ENCODE measurements at regions not wholly inside any gene's neighbourhood (a gene's known extent, or its start where the extent isn't known, plus 50 kb on each side); places are given as distances from the start of the nearest gene placed in this dataset.

GRCh38 chr5:175798626-175799025 lies 72.8 kb upstream of the CPLX2 start:
- no peak for DNase-seq (ENCODE audit: low spot score in 2 of 2)
- Mint-ChIP-seq H3K9me3 (peaks cover 3% of the 10 kb centered on the region), H3K4me3 (no peak overlapping the region), H3K36me3 (no peaks in the 10 kb centered on the region), H3K27ac (no peak overlapping the region), H3K4me1 (peaks cover 12% of the 10 kb centered on the region)
- ATAC-seq = no peak

GRCh38 chr5:175800656-175801081 lies 70.7 kb upstream of the CPLX2 start:
- no peak for DNase-seq (ENCODE audit: low spot score in 2 of 2)
- Mint-ChIP-seq H3K27ac (no peak overlapping the region), H3K4me3 (no peak overlapping the region), H3K9me3 (peaks cover 3% of the 10 kb centered on the region), H3K4me1 (peaks cover 12% of the 10 kb centered on the region), H3K36me3 (no peaks in the 10 kb centered on the region)
- ATAC-seq = no peak

- no peak overlapping the region for H3K4me3 Mint-ChIP-seq
- ATAC-seq (no peak), DNase-seq (ENCODE audit: low spot score in 2 of 2) (no peak)
- no peak overlapping the region for H3K27ac Mint-ChIP-seq
- H3K9me3 Mint-ChIP-seq = no peaks in the 10 kb centered on the region
- no peaks in the 10 kb centered on the region for H3K36me3 Mint-ChIP-seq
- peaks cover 11% of the 10 kb centered on the region for H3K4me1 Mint-ChIP-seq
These were observed 69.0 kb upstream of the CPLX2 start for GRCh38 chr5:175802361-175802760.

- Mint-ChIP-seq H3K9me3 (no peaks in the 10 kb centered on the region), H3K36me3 (no peaks in the 10 kb centered on the region), H3K4me3 (no peak overlapping the region), H3K27ac (no peak overlapping the region), H3K4me1 (peaks cover 2% of the 10 kb centered on the region)
- no peak for ATAC-seq
- DNase-seq (ENCODE audit: low spot score in 2 of 2) = no peak
These were observed 68.1 kb upstream of the CPLX2 start for GRCh38 chr5:175803254-175803653.

GRCh38 chr5:175803736-175804454 lies 67.5 kb upstream of the CPLX2 start:
- ATAC-seq = no peak
- Mint-ChIP-seq H3K9me3 (no peaks in the 10 kb centered on the region), H3K36me3 (no peaks in the 10 kb centered on the region), H3K4me3 (no peak overlapping the region), H3K27ac (no peak overlapping the region), H3K4me1 (no peaks in the 10 kb centered on the region)
- no peak for DNase-seq (ENCODE audit: low spot score in 2 of 2)

- no peak for ATAC-seq
- no peak for DNase-seq (ENCODE audit: low spot score in 2 of 2)
- Mint-ChIP-seq H3K9me3 (no peaks in the 10 kb centered on the region), H3K4me1 (no peaks in the 10 kb centered on the region), H3K36me3 (no peaks in the 10 kb centered on the region), H3K4me3 (no peak overlapping the region), H3K27ac (no peak overlapping the region)
These were observed 65.9 kb upstream of the CPLX2 start for GRCh38 chr5:175805256-175806011.

- no peak overlapping the region for H3K4me3 Mint-ChIP-seq
- no peaks in the 10 kb centered on the region for H3K9me3 Mint-ChIP-seq
- H3K4me1 Mint-ChIP-seq = no peaks in the 10 kb centered on the region
- DNase-seq (ENCODE audit: low spot score in 2 of 2) (no peak), ATAC-seq (no peak)
- H3K27ac Mint-ChIP-seq = no peak overlapping the region
- no peaks in the 10 kb centered on the region for H3K36me3 Mint-ChIP-seq
These were observed 62.7 kb upstream of the CPLX2 start for GRCh38 chr5:175808711-175809110.

GRCh38 chr5:175809531-175810121 lies 61.8 kb upstream of the CPLX2 start:
- no peak overlapping the region for H3K27ac Mint-ChIP-seq
- no peaks in the 10 kb centered on the region for H3K9me3 Mint-ChIP-seq
- DNase-seq (ENCODE audit: low spot score in 2 of 2) (no peak), ATAC-seq (no peak)
- no peaks in the 10 kb centered on the region for H3K4me1 Mint-ChIP-seq
- no peak overlapping the region for H3K4me3 Mint-ChIP-seq
- H3K36me3 Mint-ChIP-seq = no peaks in the 10 kb centered on the region

- H3K27ac Mint-ChIP-seq = no peak overlapping the region
- ATAC-seq = no peak
- no peak for DNase-seq (ENCODE audit: low spot score in 2 of 2)
- no peaks in the 10 kb centered on the region for H3K9me3 Mint-ChIP-seq
- no peak overlapping the region for H3K4me3 Mint-ChIP-seq
- H3K4me1 Mint-ChIP-seq = no peaks in the 10 kb centered on the region
- H3K36me3 Mint-ChIP-seq = no peaks in the 10 kb centered on the region
These were observed 60.9 kb upstream of the CPLX2 start for GRCh38 chr5:175810457-175810856.

GRCh38 chr5:175811589-175811988 lies 59.8 kb upstream of the CPLX2 start:
- H3K4me1 Mint-ChIP-seq = no peaks in the 10 kb centered on the region
- no peaks in the 10 kb centered on the region for H3K9me3 Mint-ChIP-seq
- no peak overlapping the region for H3K4me3 Mint-ChIP-seq
- no peaks in the 10 kb centered on the region for H3K36me3 Mint-ChIP-seq
- DNase-seq (ENCODE audit: low spot score in 2 of 2) (no peak), ATAC-seq (no peak)
- H3K27ac Mint-ChIP-seq = no peak overlapping the region

- no peak for DNase-seq (ENCODE audit: low spot score in 2 of 2)
- Mint-ChIP-seq H3K9me3 (no peaks in the 10 kb centered on the region), H3K36me3 (no peaks in the 10 kb centered on the region), H3K27ac (no peak overlapping the region), H3K4me1 (no peaks in the 10 kb centered on the region), H3K4me3 (no peak overlapping the region)
- ATAC-seq = no peak
These were observed 57.3 kb upstream of the CPLX2 start for GRCh38 chr5:175813943-175814630.

- Mint-ChIP-seq H3K27ac (no peak overlapping the region), H3K9me3 (no peaks in the 10 kb centered on the region), H3K4me1 (no peaks in the 10 kb centered on the region), H3K36me3 (no peaks in the 10 kb centered on the region), H3K4me3 (no peak overlapping the region)
- DNase-seq (ENCODE audit: low spot score in 2 of 2) (no peak), ATAC-seq (no peak)
These were observed 56.7 kb upstream of the CPLX2 start for GRCh38 chr5:175814691-175815090.

- ATAC-seq (no peak), DNase-seq (ENCODE audit: low spot score in 2 of 2) (no peak)
- Mint-ChIP-seq H3K4me3 (no peak overlapping the region), H3K27ac (no peak overlapping the region), H3K4me1 (no peaks in the 10 kb centered on the region), H3K36me3 (no peaks in the 10 kb centered on the region), H3K9me3 (no peaks in the 10 kb centered on the region)
These were observed 56.1 kb upstream of the CPLX2 start for GRCh38 chr5:175815126-175815913.

- DNase-seq (ENCODE audit: low spot score in 2 of 2) (no peak), ATAC-seq (no peak)
- no peaks in the 10 kb centered on the region for H3K36me3 Mint-ChIP-seq
- no peak overlapping the region for H3K27ac Mint-ChIP-seq
- H3K4me3 Mint-ChIP-seq = no peak overlapping the region
- H3K9me3 Mint-ChIP-seq = no peaks in the 10 kb centered on the region
- no peaks in the 10 kb centered on the region for H3K4me1 Mint-ChIP-seq
These were observed 55.0 kb upstream of the CPLX2 start for GRCh38 chr5:175816348-175816747.

- H3K36me3 Mint-ChIP-seq = no peaks in the 10 kb centered on the region
- DNase-seq (ENCODE audit: low spot score in 2 of 2) = no peak
These were observed 52.3 kb upstream of the CPLX2 start for GRCh38 chr5:175819090-175819425.

More at GRCh38 chr5:175819090-175819425, 52.3 kb upstream of the CPLX2 start:
- H3K4me1 Mint-ChIP-seq = peaks cover 10% of the 10 kb centered on the region
- no peaks in the 10 kb centered on the region for H3K9me3 Mint-ChIP-seq
- no peak for ATAC-seq
- H3K4me3 Mint-ChIP-seq = no peak overlapping the region
- no peak overlapping the region for H3K27ac Mint-ChIP-seq
